Hepatocyte (in vitro differentiated cells): ENCODE measurements at regions not wholly inside any gene's neighbourhood (a gene's known extent, or its start where the extent isn't known, plus 50 kb on each side); places are given as distances from the start of the nearest gene placed in this dataset.

Experiments
- EZH2 ChIP-seq: fragments of 200-600 bp; sonication (generic); IDR thresholded peaks from 2 replicates; pipeline ENCODE4 v1.6.1; 2016; ENCODE audit warnings: antibody characterized with exemption, mild to moderate bottlenecking, borderline replicate concordance
- EZH2phosphoT487 ChIP-seq: fragments of 200-600 bp; sonication (generic); IDR thresholded peaks from one replicate; pipeline ENCODE4 v1.6.1; 2018; ENCODE audit warnings: antibody characterized with exemption, mild to moderate bottlenecking, low read depth, moderate library complexity; ENCODE audit not compliant: unreplicated experiment, severe bottlenecking
- TF ChIP-seq, protein P1 (sequence below): fragments of 200-600 bp; sonication (generic); IDR thresholded peaks from 2 replicates; pipeline ENCODE4 v1.5.1; 2016; ENCODE audit warnings: antibody characterized with exemption, mild to moderate bottlenecking; ENCODE audit not compliant: poor library complexity

DNA sequence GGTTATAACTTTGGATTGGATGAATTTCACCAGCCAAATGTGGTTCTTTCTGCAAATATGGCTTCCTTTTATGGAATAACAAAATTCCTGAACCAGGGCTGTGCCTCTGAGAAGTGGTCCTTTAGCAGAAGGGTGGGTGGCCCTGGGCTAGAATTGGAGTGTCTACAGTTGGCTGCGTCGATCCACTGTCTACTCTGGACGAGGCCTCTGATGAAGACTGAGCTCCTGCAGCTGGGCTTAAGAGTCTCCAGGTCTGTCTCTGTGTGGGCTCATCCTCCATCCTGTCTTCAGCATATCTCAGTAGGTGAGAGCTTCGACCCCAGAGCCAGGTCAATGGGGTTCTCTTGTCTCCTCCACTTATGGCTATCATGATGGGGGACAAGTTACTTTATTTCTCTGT, 166.3 kb upstream of the PMEPA1 start:
- TF ChIP-seq, protein P1, sequence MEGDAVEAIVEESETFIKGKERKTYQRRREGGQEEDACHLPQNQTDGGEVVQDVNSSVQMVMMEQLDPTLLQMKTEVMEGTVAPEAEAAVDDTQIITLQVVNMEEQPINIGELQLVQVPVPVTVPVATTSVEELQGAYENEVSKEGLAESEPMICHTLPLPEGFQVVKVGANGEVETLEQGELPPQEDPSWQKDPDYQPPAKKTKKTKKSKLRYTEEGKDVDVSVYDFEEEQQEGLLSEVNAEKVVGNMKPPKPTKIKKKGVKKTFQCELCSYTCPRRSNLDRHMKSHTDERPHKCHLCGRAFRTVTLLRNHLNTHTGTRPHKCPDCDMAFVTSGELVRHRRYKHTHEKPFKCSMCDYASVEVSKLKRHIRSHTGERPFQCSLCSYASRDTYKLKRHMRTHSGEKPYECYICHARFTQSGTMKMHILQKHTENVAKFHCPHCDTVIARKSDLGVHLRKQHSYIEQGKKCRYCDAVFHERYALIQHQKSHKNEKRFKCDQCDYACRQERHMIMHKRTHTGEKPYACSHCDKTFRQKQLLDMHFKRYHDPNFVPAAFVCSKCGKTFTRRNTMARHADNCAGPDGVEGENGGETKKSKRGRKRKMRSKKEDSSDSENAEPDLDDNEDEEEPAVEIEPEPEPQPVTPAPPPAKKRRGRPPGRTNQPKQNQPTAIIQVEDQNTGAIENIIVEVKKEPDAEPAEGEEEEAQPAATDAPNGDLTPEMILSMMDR = no peak
- no peak for TF ChIP-seq EZH2
- no peak for TF ChIP-seq EZH2phosphoT487
